Skeletal muscle cell (primary cell): ENCODE measurements at regions not wholly inside any gene's neighbourhood (a gene's known extent, or its start where the extent isn't known, plus 50 kb on each side); places are given as distances from the start of the nearest gene placed in this dataset.
"Not testable (repeated sequence)": the region's sequence is repeated elsewhere in the genome, so short reads cannot be mapped to it uniquely, and the experiment has no call there.

Experiments
- DNase-seq: peaks from one replicate; pipeline ENCODE4 v3.0.0-alpha.2; 2010; ENCODE audit warnings: low read depth
- H3K4me3 ChIP-seq: 2 replicates; pipeline ENCODE4 v1.5.1; 2011; ENCODE audit warnings: low read depth, mild to moderate bottlenecking, control low read depth, low read length, moderate library complexity

DNA sequence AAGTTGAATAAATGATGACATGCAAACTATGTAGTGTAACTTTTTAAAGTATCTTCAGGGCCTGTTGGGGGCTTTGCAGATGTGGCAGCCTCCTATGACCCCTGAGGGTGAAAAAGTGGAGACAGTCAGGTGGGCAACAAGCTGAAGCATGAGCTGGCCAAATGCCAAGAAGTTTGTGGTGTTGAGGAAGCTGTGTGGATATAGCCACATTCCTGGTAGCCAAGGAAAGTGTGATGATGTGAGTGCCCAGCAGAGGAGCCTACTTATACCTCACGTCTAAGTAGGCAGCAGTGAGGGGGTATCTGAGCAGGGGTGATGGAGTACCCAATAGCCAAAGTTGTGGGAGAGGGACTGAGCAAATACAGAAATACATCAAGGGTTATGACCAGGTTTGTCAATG is 621.2 kb upstream of the CDH6 start:
- DNase-seq: no peak
- no peak overlapping the region for H3K4me3 ChIP-seq

DNA sequence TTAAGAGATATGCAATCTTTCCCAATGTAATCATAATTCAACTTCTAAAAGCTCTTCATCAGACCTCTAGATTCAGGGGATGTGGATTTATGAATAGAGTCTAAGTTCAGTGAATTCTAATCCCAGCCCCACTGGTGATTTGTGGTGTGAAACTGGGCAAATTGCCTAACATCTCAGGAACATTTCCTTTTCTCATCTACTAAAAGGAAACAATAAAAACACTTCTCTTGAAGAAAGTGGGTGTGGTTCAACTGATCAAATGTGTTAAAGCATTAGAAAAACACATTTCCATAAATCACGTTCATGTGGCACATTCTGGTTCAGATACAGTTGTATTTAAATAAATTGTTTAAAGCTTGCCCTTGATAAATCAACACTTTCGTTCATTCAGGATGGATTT is 631.7 kb upstream of the CDH6 start:
- no peak for DNase-seq
- no peak overlapping the region for H3K4me3 ChIP-seq

DNA sequence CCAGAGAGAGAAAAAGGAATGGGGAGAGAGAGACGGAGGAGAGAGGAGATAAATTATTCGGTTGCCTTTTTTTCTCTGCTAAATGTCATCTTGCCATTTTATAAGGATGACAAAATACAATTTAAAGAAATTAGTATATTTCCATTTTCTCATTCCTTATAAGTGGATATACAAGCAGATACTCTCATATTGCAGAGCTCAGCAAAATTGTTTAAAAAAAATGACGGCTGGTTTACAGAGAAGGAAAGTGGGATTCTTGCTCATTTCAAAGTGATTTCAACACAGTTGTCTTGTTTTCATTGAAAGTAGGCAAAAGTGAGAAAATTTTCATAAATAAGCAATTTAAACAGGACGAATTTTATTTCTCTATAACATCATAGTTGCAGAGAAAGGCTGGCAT is 641.9 kb upstream of the CDH6 start:
- no peak overlapping the region for H3K4me3 ChIP-seq
- no peak for DNase-seq

DNA sequence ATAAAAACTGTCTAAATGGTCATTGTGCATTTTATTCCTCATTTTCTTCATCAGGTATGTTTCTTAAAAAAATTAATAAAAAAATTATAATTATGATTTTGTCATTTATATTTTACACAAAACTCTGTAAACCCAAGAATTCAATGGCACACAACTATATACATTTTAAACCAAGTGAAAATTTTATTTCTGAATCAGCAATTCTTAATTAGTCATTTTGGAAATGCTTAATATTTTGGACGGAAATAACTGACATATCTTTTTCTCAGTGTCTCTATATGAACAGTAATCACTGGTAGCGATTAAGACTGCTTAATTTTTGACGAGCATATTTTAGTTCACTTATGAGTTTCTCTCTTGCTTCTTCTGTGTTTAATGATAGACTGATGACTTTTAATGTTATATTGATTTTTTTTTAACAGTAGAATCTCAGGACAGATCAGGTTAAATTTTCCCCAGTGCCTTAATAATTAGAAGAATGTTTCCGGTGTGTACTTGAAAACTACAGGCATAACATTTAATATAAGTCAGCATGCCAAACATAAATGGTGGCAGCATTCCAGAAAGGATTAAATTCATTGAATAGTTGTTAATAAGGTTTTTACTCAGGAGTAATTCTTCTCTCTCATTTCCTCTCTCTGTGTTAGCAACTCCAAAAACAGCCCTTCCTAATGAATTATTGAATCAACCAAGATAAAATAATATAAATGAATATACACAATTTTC is 644.7 kb upstream of the CDH6 start:
- H3K4me3 ChIP-seq: no peak overlapping the region
- DNase-seq: no peak

DNA sequence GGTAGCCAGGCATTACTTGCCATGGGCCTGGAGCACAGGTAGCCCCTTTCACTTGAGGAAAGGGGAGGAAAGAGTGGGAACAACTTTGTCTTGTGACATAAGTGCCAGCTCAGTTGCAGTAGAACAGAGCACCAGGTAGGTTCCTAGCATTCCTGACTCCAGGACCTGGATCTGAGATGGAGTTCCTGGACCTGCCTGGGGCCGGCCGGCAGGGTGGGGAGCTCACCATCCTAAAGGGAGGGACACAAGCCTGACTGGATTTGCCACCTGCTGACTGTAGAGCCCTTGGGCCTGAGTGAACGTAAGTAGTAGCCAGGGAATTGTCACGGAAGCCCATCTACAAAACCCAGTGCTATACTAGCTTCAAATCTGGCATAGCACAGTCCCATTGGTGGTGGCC is 653.3 kb upstream of the CDH6 start:
- DNase-seq: no peak
- H3K4me3 ChIP-seq: no peak overlapping the region

DNA sequence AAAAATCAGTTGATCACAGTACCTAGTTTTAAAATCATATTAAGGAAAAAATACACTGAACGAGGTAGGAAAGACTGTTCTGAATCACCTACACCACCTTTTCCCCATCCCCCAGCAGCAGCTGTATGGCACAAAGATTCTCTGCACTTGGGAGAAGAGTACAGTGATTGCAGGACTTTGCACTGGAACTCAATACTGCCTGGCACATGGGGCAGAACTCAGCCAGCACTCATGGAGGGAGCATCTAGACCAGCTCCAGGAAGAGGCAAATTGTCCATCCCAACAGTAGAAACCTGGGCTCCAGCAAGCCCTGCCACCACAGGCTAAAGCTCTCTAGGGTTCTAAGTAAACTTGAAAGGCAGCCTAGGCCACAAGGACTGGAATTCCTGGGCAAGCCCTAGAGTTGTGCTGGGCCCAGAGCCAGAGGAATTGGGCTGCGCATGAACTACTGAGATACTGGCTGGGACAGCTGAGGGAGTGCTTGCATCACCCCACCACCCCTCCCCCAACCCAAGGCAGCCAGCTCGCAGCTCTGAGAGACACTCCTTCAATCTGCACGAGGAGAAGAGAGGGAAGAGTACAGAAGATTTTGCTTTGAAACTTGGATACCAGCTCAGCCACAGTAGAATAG is 654.4 kb upstream of the CDH6 start:
- H3K4me3 ChIP-seq: no peak overlapping the region
- DNase-seq: no peak

DNA sequence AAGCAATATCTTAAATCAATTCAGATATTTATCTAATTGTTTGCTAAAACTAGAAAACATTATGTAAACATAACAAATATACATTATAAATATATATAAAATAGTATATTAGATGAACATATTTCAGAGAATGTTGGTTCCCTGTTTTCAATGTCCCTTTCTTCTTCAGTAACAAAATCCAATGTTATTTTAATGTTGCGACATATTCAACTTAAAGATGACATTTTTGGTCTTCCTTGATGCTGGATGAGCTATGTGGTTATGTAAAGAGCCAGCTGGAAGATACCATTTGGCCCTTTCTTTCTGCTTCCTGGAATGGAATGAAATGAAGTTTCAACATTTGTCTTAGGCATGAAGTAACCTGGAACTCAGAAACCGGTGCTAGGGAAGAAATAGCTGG is 668.1 kb upstream of the CDH6 start:
- H3K4me3 ChIP-seq: no peak overlapping the region
- no peak for DNase-seq

DNA sequence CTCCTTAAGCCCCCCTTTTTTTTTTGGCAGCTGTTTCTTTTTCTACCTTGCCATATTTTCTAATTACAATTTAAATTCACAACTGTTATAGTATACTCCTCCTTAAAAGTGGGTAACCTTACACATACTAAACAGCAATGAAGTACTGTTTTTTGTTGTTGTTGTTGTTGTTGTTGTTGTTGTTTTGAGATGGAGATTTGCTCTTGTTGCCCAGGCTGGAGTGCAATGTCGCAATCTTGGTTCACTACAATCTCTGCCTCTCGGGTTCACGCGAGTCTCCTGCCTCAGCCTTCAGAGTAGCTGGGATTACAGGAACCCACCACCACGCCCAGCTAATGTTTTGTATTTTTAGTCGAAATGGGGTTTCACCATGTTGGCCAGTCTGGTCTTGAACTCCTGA is 669.1 kb upstream of the CDH6 start:
- no peak for DNase-seq

DNA sequence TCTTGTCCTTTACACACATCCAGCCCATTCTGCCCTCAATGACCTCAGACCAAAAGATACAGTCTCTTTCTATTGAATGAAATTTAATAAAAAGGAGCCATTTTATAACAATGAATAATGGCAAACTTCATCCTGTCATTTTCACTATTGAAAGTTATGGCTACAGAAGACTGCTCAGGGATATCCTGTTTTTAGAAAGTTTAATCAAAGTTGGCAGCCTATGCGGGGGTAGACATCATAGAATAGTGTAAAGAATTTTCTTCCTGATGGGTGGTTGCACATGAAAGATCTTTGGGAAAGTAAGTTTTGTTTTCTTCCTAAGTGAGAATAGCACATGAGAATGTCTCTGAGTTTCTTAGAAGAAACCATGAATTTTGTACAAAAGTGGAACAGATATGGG is 670.4 kb upstream of the CDH6 start:
- H3K4me3 ChIP-seq: no peak overlapping the region
- DNase-seq: no peak

More for the DNA sequence above, 669.1 kb upstream of the CDH6 start:
- no peak overlapping the region for H3K4me3 ChIP-seq

DNA sequence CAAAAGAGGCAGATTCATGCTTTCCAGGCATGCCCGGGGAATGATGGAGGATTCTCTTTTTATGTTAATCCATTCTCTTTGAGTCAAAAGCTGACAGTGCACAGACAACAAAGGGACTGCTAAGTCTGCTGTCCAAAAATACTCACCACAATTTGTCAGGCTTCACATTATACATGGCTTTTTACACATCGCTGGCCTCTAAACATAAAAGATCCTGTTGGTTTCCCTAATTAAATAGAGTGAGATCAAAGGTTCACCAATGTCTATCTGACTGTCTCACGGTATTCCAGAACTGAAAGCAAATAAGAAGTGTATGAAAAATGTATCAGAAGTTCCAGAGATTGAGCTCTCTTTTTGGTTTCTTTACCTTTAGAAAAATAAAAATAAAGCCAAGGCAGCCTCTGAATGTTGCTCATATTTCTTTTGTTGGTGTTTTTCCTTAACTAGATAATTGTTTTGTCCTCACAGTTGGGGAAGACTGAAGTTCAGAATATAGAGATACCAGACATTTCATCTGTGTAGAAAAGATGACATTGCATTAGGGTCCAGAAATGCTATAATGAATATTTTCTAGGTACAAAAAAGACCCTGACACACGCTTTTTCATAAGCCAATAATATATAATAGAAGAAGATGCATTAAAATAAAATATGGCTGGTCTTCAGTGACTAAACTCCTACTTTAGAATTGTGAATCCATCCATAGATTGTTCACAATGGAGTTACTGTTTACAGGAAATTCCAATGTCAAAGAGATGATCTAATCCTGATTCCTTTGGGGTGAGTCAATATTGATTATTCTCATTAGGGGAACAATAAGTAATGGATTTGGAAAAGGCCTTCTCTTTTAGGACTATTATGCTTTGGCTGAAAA is 688.2 kb upstream of the CDH6 start:
- H3K4me3 ChIP-seq: no peak overlapping the region
- no peak for DNase-seq

DNA sequence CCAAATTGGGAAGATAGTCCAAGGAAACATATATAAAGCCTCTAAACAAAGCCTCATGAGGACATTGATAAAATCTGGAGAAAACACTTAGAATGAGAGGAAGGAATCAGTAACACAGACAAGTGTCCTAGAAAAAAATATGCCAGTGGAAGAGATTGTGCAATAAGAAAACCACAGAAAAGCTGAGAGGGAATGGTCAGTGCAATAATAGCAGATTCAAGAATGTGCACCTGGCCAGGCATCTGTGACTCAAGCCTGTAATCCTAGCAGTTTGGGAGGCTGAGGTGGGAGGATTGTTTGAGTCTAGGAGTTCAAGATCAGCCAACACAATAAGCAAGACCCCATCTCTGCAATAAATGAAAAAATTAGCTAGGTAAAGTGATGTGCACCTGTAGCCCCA is 691.2 kb upstream of the CDH6 start:
- peak; percentile 4 for DNase-seq
- no peak overlapping the region for H3K4me3 ChIP-seq

DNA sequence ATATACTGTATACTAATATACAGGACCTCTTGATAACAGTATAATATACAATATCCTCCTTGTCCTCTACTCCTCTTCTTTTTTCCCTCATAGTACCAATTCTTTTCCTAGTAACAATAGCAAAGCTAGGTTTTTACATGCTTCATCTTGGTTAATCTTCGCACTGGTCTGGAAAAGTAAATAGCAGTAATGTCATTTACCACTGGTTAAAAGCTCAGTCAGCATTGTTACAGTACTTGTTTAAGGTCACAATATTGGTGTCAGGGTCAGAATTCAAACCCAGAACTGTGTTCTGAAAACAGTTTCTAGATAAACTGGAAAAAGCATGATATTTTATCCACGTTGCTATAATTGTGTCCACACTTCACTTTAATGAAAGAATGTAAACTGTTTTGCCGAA is 692.4 kb upstream of the CDH6 start:
- no peak overlapping the region for H3K4me3 ChIP-seq

DNA sequence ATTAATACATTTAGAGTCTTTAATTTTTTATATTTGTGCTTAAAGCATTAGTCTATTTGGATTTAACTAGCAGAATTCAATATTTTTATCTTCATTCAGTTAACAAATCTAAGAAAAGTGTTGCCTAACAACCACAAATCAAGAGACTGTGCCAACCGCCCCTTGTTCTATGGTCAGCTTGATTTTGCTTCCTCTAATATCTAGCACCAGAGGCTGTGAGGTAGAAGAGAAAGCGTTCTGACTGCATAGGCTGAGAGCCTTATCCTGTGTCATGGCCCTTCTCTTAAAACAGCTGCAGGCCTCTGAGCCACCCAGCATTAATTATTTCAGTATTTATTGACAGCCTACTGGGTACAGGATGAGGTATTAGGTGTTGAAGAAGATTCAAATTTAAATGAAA is 693.0 kb upstream of the CDH6 start:
- H3K4me3 ChIP-seq: no peak overlapping the region
- DNase-seq: no peak

More for the DNA sequence above, 692.4 kb upstream of the CDH6 start:
- DNase-seq: no peak

DNA sequence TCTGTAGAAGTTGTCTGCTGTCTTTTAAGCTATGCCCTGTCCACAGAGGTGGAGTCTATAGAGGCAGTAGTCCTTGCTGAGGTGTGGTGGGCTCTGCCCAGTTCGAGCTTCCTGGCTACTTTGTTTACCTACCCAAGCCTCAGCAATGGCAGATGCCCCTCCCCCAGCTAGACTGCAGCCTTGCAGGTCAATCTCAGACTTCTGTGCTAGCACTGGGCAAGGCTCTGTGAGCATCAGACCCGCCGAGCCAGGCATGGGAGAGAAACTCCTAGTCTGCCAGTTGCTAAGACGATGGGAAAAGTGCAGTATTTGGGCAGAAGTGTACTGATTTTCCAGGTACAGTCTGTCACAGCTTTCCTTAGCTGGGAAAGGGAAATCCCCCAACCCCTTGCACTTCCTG is 694.1 kb upstream of the CDH6 start:
- H3K4me3 ChIP-seq: no peak overlapping the region
- no peak for DNase-seq

DNA sequence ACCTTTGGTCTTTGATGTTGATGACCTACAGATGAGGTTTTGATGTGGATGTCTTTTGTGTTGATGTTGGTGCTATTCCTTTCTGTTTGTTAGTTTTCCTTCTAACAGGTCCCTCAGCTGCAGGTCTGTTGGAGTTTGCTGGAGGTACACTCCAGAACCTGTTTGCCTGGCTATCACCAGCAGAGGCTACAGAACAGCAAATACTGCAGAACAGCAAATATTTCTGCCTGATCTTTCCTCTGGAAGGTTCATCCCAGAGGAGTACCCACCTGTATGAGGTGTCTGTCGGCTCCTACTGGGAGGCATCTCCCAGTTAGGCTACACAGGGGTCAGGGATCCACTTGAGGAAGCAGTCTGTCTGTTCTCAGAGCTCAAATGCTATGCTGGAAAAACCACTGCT is 694.5 kb upstream of the CDH6 start:
- no peak for DNase-seq
- no peak overlapping the region for H3K4me3 ChIP-seq

DNA sequence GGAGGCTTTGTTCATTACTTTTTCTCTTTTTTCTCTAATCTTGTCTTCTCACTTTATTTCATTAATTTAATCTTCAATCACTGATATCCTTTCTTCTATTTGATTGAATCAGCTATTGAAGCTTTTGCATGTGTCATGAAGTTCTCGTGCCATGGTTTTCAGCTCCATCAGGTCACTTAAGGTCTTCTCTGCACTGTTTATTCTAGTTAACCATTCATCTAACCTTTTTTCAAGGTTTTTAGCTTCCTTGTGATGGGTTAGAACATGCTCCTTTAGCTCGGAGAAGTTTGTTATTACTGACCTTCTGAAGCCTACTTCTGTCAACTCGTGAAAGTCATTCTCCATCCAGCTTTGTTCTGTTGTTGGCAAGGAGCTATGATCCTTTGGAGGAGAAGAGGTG is 695.0 kb upstream of the CDH6 start:
- not testable (repeated sequence) for H3K4me3 ChIP-seq, DNase-seq

DNA sequence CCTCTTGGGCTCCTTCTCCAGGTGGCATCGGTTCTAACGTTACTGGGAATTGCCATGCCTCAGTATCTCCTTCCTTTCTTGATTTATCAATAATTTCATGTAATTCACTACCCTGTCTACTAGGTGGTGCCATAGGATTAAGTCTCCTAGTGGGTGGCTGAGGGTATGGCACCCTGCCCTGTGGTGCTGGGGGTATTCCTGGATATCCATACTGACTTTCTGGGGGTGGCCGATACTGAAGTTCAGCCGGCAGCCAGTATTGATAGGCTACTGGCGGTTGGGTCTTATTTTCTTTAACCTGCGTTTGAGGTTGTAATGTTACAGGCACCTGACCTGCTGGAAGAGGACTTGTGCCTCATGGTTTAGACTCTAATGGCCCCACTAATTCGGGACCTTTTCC is 699.4 kb upstream of the CDH6 start:
- DNase-seq, H3K4me3 ChIP-seq: not testable (repeated sequence)

DNA sequence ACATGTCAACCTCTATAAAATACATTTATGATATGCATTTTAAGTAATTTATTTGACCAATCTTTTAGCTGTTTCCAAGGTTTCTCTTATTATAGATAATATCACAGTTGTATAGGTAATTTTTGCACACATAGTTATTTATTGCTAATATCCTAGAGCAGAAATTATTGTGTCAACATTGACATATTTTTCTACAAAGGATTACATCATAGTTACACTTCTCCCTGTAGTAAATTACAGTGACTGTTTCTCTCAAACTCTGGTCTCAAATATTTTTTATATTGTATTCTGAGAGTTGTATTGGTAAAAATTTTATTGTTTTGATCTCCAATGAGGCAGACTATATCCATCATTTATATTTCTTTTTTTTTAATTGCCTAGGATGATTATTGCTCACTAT is 714.4 kb upstream of the CDH6 start:
- H3K4me3 ChIP-seq: no peak overlapping the region
- DNase-seq: no peak

DNA sequence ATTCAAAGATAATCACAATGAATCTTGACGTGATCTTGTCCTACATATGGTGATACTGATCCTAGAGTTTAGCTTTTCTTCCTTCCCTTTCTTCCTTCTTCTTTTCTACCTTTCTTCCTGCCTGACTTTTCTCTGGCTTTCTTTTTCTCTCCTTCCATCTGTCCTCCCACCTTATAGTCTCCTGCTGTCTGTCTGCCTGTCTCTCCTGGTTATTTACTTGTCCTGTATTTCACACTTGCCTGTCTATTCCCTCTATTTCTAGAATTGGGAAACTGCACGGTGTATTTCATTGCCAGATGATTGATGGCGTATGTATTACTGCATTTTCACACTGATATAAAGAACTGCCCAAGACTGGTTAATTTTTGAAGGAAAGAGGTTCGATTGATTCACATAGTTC is 718.1 kb upstream of the CDH6 start:
- no peak overlapping the region for H3K4me3 ChIP-seq
- DNase-seq: no peak

DNA sequence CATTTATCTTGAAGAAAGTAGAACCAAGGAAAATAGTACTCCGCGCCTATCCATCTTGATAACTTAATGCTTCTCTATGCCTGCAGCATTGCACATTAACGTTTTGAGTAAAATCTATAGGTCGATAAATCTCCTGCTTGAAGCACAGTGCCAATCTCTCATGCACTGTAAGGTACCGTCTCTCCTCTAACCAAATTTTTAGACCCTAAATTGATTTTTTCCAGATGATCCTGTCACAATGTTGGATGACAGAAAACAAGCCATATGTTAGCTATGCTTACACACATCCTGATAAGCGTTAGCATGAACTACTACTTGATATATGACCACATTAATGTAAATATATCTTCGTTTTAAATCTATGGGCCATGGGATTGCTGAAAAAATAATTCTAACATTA is 723.8 kb upstream of the CDH6 start:
- no peak for DNase-seq
- no peak overlapping the region for H3K4me3 ChIP-seq

DNA sequence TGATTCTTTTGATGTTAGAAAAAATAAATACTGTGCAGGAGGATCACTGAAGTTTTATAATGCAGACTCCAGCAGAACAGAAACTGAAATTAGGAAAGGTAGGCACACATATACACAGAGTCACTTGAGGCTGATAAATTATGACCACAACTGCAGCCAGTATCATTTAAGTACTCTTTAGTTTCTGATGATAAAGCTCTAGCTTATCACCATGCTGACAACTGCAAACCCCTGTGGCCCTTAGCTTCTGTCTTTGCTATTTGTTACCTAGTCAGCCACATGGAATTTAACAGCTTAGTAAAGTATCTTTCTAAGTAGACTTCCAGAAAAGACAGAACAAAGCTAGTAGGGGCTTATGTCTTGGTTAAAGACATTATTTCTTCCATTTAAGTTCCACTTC is 734.8 kb upstream of the CDH6 start:
- no peak overlapping the region for H3K4me3 ChIP-seq
- DNase-seq: no peak
